HG03108 (cell line): ENCODE measurements at regions not wholly inside any gene's neighbourhood (a gene's known extent, or its start where the extent isn't known, plus 50 kb on each side); places are given as distances from the start of the nearest gene placed in this dataset.

Source experiments
- ATAC-seq: cut with Tn5 transposase; IDR thresholded peaks from one replicate; pipeline ENCODE4 v1.9.1; 2021; ENCODE audit warnings: moderate library complexity; ENCODE audit not compliant: unreplicated experiment

- ATAC-seq: no peak
Measured at GRCh38 chr15:98382139-98382538, 266.2 kb upstream of the IGF1R start.

GRCh38 chr15:98383571-98383970 lies 264.8 kb upstream of the IGF1R start:
- ATAC-seq: no peak

- no peak for ATAC-seq
Measured at GRCh38 chr15:98384328-98385029, 263.9 kb upstream of the IGF1R start.

- ATAC-seq: no peak
Measured at GRCh38 chr15:98385752-98386381, 262.5 kb upstream of the IGF1R start.

- ATAC-seq: no peak
Measured at GRCh38 chr15:98386561-98386960, 261.8 kb upstream of the IGF1R start.

- no peak for ATAC-seq
Measured at GRCh38 chr15:98387866-98388265, 260.5 kb upstream of the IGF1R start.

GRCh38 chr15:98390946-98391530 lies 257.3 kb upstream of the IGF1R start:
- ATAC-seq: no peak

GRCh38 chr15:98391568-98391967 lies 256.8 kb upstream of the IGF1R start:
- ATAC-seq: no peak

- ATAC-seq: no peak
Measured at GRCh38 chr15:98393471-98393870, 254.9 kb upstream of the IGF1R start.

GRCh38 chr15:98394546-98394945 lies 253.8 kb upstream of the IGF1R start:
- no peak for ATAC-seq

- ATAC-seq: no peak
Measured at GRCh38 chr15:98395974-98396610, 252.2 kb upstream of the IGF1R start.

GRCh38 chr15:98397419-98397818 lies 250.9 kb upstream of the IGF1R start:
- no peak for ATAC-seq

- no peak for ATAC-seq
Measured at GRCh38 chr15:98398056-98398455, 250.3 kb upstream of the IGF1R start.

- no peak for ATAC-seq
Measured at GRCh38 chr15:98398886-98399285, 249.5 kb upstream of the IGF1R start.

- no peak for ATAC-seq
Measured at GRCh38 chr15:98400120-98400519, 248.2 kb upstream of the IGF1R start.

- no peak for ATAC-seq
Measured at GRCh38 chr15:98401029-98401428, 247.3 kb upstream of the IGF1R start.

GRCh38 chr15:98402486-98402885 lies 245.9 kb upstream of the IGF1R start:
- ATAC-seq: no peak

- no peak for ATAC-seq
Measured at GRCh38 chr15:98403169-98403568, 245.2 kb upstream of the IGF1R start.

- ATAC-seq: no peak
Measured at GRCh38 chr15:98403569-98403968, 244.8 kb upstream of the IGF1R start.

- ATAC-seq: no peak
Measured at GRCh38 chr15:98405013-98405412, 243.3 kb upstream of the IGF1R start.

GRCh38 chr15:98408231-98408630 lies 240.1 kb upstream of the IGF1R start:
- no peak for ATAC-seq

GRCh38 chr15:98410328-98410727 lies 238.0 kb upstream of the IGF1R start:
- ATAC-seq: no peak
